ENCODE measurements at regions not wholly inside any gene's neighbourhood (a gene's known extent, or its start where the extent isn't known, plus 50 kb on each side); places are given as distances from the start of the nearest gene placed in this dataset.
"Not testable (repeated sequence)": the region's sequence is repeated elsewhere in the genome, so short reads cannot be mapped to it uniquely, and the experiment has no call there.

- not testable (repeated sequence) for DNase-seq
Observed at GRCh38 chr4:67412153-67412712, 133.1 kb downstream of the CENPC start.

GRCh38 chr4:67403342-67403741, 142.0 kb downstream of the CENPC start:
- no peak for DNase-seq

- DNase-seq, result no peak
Observed at GRCh38 chr4:67401902-67402301, 143.4 kb downstream of the CENPC start.

GRCh38 chr4:67397931-67398330, 147.4 kb downstream of the CENPC start:
- no peak for DNase-seq

GRCh38 chr4:67397031-67397430, 148.3 kb downstream of the CENPC start:
- no peak for DNase-seq

- DNase-seq, result no peak
Observed at GRCh38 chr4:67396008-67396407, 149.3 kb downstream of the CENPC start.

- DNase-seq, result no peak
Observed at GRCh38 chr4:67394879-67395278, 150.4 kb downstream of the CENPC start.

GRCh38 chr4:67393699-67394281, 151.5 kb downstream of the CENPC start:
- peak in 1 of 2 experiments; percentile 27 for DNase-seq

GRCh38 chr4:67393007-67393406, 152.3 kb downstream of the CENPC start:
- DNase-seq, result no peak

- DNase-seq, result not testable (repeated sequence)
Observed at GRCh38 chr4:67381406-67381804, 163.9 kb downstream of the CENPC start.

- DNase-seq, result not testable (repeated sequence)
Observed at GRCh38 chr4:67380702-67381405, 164.4 kb downstream of the CENPC start.

GRCh38 chr4:67380154-67380553, 165.1 kb downstream of the CENPC start:
- no peak for DNase-seq

GRCh38 chr4:67375291-67375690, 170.0 kb downstream of the CENPC start:
- DNase-seq, result no peak

- no peak for DNase-seq
Observed at GRCh38 chr4:67371615-67372014, 173.7 kb downstream of the CENPC start.

GRCh38 chr4:67366311-67366861, 178.9 kb downstream of the CENPC start:
- DNase-seq, result no peak

- no peak for DNase-seq
Observed at GRCh38 chr4:67365661-67366245, 179.6 kb downstream of the CENPC start.

GRCh38 chr4:67355806-67356205, 189.5 kb downstream of the CENPC start:
- DNase-seq, result no peak

GRCh38 chr4:67346654-67347053, 198.6 kb downstream of the CENPC start:
- no peak for DNase-seq

GRCh38 chr4:67344594-67345380, 200.5 kb downstream of the CENPC start:
- DNase-seq, result no peak

GRCh38 chr4:67343199-67343598, 202.1 kb downstream of the CENPC start:
- no peak for DNase-seq

- no peak for DNase-seq
Observed at GRCh38 chr4:67342291-67342690, 203.0 kb downstream of the CENPC start.

GRCh38 chr4:67333664-67334063, 211.6 kb downstream of the CENPC start:
- DNase-seq, result no peak

- peak in 1 of 2 experiments; percentile 10 for DNase-seq
Observed at GRCh38 chr4:67332627-67333026, 212.7 kb downstream of the CENPC start.
